SK-N-MC (cell line): ENCODE measurements at regions not wholly inside any gene's neighbourhood (a gene's known extent, or its start where the extent isn't known, plus 50 kb on each side); places are given as distances from the start of the nearest gene placed in this dataset.

Source experiments
- DNase-seq: peaks from one replicate; pipeline ENCODE4 v3.0.0-alpha.2; 2011; ENCODE audit warnings: low read depth, low spot score
- H3K27ac ChIP-seq: fragments of 200-600 bp; sonication (generic); 2 replicates; pipeline ENCODE4 v1.5.1; 2016; ENCODE audit warnings: mixed run types
- H3K36me3 ChIP-seq: fragments of 200-600 bp; sonication (generic); 2 replicates; pipeline ENCODE4 v1.6.1; 2017; ENCODE audit warnings: antibody characterized with exemption, low read length, mixed read lengths; ENCODE audit not compliant: insufficient read depth
- H3K4me3 ChIP-seq: fragments of 200-600 bp; sonication (generic); 2 replicates; pipeline ENCODE4 v1.5.1; 2016
- H3K9ac ChIP-seq: fragments of 200-600 bp; sonication (generic); 2 replicates; pipeline ENCODE4 v1.8.0; 2017; ENCODE audit warnings: mixed run types, mixed read lengths; ENCODE audit not compliant: insufficient read length
- H3K9me3 ChIP-seq: fragments of 200-600 bp; sonication (generic); 2 replicates; pipeline ENCODE4 v1.6.1; 2017; ENCODE audit warnings: low read depth, mild to moderate bottlenecking, antibody characterized with exemption, low read length, moderate library complexity, mixed read lengths
- EZH2 ChIP-seq: fragments of 200-600 bp; sonication (generic); IDR thresholded peaks from one replicate; pipeline ENCODE4 v1.6.1; 2017; ENCODE audit warnings: antibody characterized with exemption
- FOXP2 ChIP-seq: optimal IDR thresholded peaks from 2 replicates; pipeline ENCODE3; 2011; ENCODE audit warnings: mild to moderate bottlenecking, moderate library complexity; ENCODE audit not compliant: insufficient read depth; ENCODE audit errors: extremely low read length, control extremely low read depth
- POLR2AphosphoS5 ChIP-seq: IDR thresholded peaks from 2 replicates; pipeline ENCODE4 v1.6.1; 2012; ENCODE audit warnings: mild to moderate bottlenecking, low read depth, low read length, borderline replicate concordance

DNA sequence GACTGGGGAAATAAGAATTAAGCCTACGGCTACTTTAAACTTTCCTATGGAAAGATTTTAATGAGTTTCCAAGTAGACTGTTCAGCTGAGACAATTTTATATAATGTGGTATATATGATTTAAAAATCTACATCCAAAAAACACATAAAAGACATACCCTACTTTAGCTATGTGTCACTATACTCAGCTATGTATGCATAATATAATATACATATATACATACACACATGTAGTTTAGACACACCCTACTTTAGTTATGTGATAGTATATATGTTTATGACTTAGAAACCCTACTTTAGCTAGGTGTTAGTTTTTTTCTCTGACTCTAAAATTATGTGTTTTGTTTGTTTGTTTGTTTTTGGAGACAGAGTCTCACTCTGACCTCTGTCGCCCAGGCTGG, 100.5 kb upstream of the DAB2 start:
- H3K9ac ChIP-seq = no peak overlapping the region
- no peak for DNase-seq
- TF ChIP-seq FOXP2 = no peak
- TF ChIP-seq POLR2AphosphoS5 = no peak
- no peak for TF ChIP-seq EZH2
- H3K9me3 ChIP-seq = no peaks in the 10 kb centered on the region
- no peak overlapping the region for H3K4me3 ChIP-seq
- H3K27ac ChIP-seq = 0 out of 2 replicates have a peak overlapping the region, but pooled peaks have one; percentile 23
- H3K36me3 ChIP-seq = no peaks in the 10 kb centered on the region

DNA sequence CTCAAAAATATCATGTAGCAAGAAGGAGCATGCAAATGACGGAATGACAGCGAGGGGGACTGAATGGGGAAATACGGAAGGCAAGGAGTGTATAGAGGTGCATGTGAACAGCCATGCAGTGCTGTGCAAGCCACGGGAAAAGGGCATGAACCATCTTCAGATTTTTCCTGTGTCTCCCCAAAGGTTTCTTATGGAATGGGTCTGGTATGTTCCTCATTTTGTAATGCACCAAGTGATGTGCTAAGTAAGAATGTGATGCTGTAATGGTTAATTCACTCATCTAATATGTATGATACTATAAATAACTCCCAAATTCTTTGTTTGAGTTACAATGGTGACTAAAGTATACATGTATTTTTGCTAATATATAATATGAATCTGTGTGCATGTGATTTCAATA, 99.0 kb upstream of the DAB2 start:
- H3K36me3 ChIP-seq = no peaks in the 10 kb centered on the region
- no peaks in the 10 kb centered on the region for H3K9me3 ChIP-seq
- TF ChIP-seq EZH2 (no peak), POLR2AphosphoS5 (no peak), FOXP2 (no peak)
- no peak overlapping the region for H3K27ac ChIP-seq
- no peak for DNase-seq
- H3K9ac ChIP-seq = no peak overlapping the region
- H3K4me3 ChIP-seq = no peak overlapping the region

DNA sequence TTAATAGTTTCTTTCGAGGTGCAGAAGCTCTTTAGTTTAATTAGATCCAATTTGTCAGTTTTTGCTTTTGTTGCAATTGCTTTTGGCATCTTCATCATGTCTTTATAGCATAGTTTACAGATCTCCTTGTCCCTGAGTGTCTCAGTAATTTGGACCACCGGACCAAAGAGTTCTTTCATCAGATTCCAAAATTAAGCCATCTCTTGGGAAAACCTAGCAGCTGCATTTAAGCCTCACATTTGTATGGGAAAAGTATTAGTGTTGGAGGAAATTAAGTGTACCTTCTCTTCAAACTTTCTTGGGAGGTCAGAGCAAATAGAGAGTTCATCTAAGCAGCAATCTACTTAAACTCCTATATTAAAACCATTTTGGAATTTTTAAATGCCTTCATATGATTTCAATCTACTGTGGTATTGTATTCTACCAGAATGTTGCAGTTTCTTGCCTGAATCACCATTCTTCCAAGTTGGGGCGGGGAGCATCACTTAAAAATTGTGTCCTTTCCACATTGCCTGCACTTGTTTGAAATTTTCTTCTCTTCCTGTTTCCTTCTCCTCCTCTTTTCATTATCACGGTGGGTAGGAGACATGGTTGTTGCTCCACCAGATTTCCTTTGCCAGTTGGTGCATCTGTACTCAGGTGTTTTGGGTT, 97.3 kb upstream of the DAB2 start:
- Histone ChIP-seq H3K9ac (no peak overlapping the region), H3K4me3 (no peak overlapping the region), H3K9me3 (no peaks in the 10 kb centered on the region), H3K36me3 (no peaks in the 10 kb centered on the region), H3K27ac (no peak overlapping the region)
- TF ChIP-seq FOXP2 (no peak), POLR2AphosphoS5 (no peak), EZH2 (no peak)
- DNase-seq = no peak

GRCh38 chr5:39521098-39521860, 96.5 kb upstream of the DAB2 start:
- TF ChIP-seq FOXP2 (no peak), EZH2 (no peak), POLR2AphosphoS5 (no peak)
- peak overlapping the region; percentile 99 for H3K27ac ChIP-seq
- no peak for DNase-seq

DNA sequence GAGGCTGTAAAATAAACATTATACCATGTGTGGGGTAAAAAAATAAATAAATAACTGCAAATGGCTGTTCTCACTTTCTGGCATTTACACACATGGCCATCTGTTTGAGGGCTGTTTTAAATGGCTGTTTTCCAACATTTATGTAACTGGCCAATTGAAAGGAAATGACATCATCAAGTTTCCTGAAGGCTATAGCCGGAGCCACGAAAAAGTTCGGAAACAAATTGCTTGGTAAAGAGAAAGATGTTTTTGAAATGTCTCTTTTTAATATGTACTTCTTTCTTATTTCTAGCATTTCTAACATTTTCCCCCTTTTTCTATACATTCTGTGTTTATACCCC, 95.4 kb upstream of the DAB2 start:
- no peak for DNase-seq
- peak overlapping the region; percentile 59 for H3K4me3 ChIP-seq
- H3K9ac ChIP-seq = peak overlapping the region; percentile 71
- no peaks in the 10 kb centered on the region for H3K9me3 ChIP-seq
- H3K36me3 ChIP-seq = no peaks in the 10 kb centered on the region
- TF ChIP-seq POLR2AphosphoS5 (peak; percentile 15; the same call in 1 of the 2 replicates), EZH2 (no peak), FOXP2 (no peak)
- peak overlapping the region; percentile 99 for H3K27ac ChIP-seq

More at GRCh38 chr5:39521098-39521860, 96.5 kb upstream of the DAB2 start:
- H3K4me3 ChIP-seq = no peak overlapping the region
- H3K9me3 ChIP-seq = no peaks in the 10 kb centered on the region
- H3K9ac ChIP-seq = no peak overlapping the region
- no peaks in the 10 kb centered on the region for H3K36me3 ChIP-seq

- Histone ChIP-seq H3K27ac (peak overlapping the region; percentile 99), H3K9me3 (no peaks in the 10 kb centered on the region), H3K9ac (peak overlapping the region; percentile 71), H3K4me3 (peak overlapping the region; percentile 59), H3K36me3 (no peaks in the 10 kb centered on the region)
- TF ChIP-seq POLR2AphosphoS5 (no peak), EZH2 (no peak), FOXP2 (no peak)
- peak; percentile 86 for DNase-seq
Measured at GRCh38 chr5:39519566-39520231, 94.9 kb upstream of the DAB2 start.

- Histone ChIP-seq H3K36me3 (no peaks in the 10 kb centered on the region), H3K9me3 (no peaks in the 10 kb centered on the region), H3K4me3 (peak overlapping the region; percentile 69), H3K27ac (peak overlapping the region; percentile 99), H3K9ac (peak overlapping the region; percentile 64)
- DNase-seq = no peak
- no peak for TF ChIP-seq FOXP2
- TF ChIP-seq EZH2 = no peak
- TF ChIP-seq POLR2AphosphoS5 = no peak
Measured at GRCh38 chr5:39519079-39519478, 94.3 kb upstream of the DAB2 start.

DNA sequence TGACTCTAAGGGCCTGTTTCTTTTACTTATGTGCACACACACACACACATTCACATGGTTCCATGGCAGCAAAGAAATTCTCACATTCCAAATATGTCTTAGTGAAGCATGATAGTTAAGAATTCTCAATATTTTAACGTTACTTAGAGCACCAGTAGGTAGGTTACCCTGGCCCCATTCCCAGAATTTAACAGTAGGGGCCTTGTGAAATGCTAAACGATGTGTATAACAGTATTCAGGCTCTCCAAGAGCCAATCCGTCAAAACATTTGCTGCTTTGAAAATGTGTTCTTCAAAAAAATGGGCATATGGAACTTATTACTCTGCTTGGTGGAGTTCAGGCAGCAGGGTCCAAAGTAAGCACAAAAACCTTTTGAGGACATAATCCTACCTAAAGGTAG, 93.7 kb upstream of the DAB2 start:
- Histone ChIP-seq H3K9ac (peak overlapping the region; percentile 64), H3K4me3 (peak overlapping the region; percentile 69), H3K27ac (peak overlapping the region; percentile 99), H3K9me3 (no peaks in the 10 kb centered on the region), H3K36me3 (no peaks in the 10 kb centered on the region)
- no peak for TF ChIP-seq POLR2AphosphoS5
- no peak for TF ChIP-seq EZH2
- peak; percentile 50 for TF ChIP-seq FOXP2
- DNase-seq = peak; percentile 73

DNA sequence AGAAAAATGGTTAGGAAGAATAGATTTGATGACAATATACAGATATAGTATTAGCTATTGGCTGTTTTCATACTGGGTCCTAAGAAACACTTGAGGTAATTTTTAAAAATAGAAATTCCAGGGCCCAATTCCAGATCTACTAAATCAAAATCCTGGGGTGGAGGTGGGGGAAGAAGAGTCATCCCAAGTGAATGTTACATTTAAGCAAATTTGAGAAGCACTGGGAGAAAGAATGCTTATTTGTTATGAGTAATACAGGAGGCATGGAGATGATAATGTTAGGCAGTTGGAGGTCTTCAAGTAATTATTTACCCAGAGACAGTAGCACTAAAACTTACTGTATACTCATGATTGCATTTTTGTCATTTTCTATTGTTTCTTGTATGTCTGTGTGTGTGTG, 93.0 kb upstream of the DAB2 start:
- no peak for DNase-seq
- Histone ChIP-seq H3K27ac (peak overlapping the region; percentile 99), H3K9me3 (no peaks in the 10 kb centered on the region), H3K36me3 (no peaks in the 10 kb centered on the region), H3K9ac (no peak overlapping the region), H3K4me3 (peak overlapping the region; percentile 44)
- TF ChIP-seq FOXP2 = no peak
- no peak for TF ChIP-seq POLR2AphosphoS5
- no peak for TF ChIP-seq EZH2
